Hepatocyte (in vitro differentiated cells): ENCODE measurements at regions not wholly inside any gene's neighbourhood (a gene's known extent, or its start where the extent isn't known, plus 50 kb on each side); places are given as distances from the start of the nearest gene placed in this dataset.
A peak's percentile ranks its signal among the peaks of the same experiment; 100 is the strongest.

Experiments used
- DNase-seq: peaks from one replicate; pipeline ENCODE4 v3.0.0-alpha.2; 2016; ENCODE audit warnings: low spot score
- H2AFZ ChIP-seq: fragments of 200-600 bp; sonication (generic); 2 replicates; pipeline ENCODE4 v1.6.0; 2016; ENCODE audit warnings: antibody characterized with exemption, mild to moderate bottlenecking
- H3K27ac ChIP-seq: fragments of 200-600 bp; sonication (generic); 2 replicates; pipeline ENCODE4 v1.5.1; 2016; ENCODE audit warnings: mild to moderate bottlenecking
- H3K27me3 ChIP-seq: fragments of 200-600 bp; sonication (generic); 2 replicates; pipeline ENCODE4 v1.6.1; 2016
- H3K36me3 ChIP-seq: fragments of 200-600 bp; sonication (generic); replicated peaks from 2 replicates; pipeline ENCODE4 v1.5.1; 2016; ENCODE audit warnings: low read depth; ENCODE audit not compliant: insufficient read depth
- H3K4me1 ChIP-seq: fragments of 200-600 bp; sonication (generic); 2 replicates; pipeline ENCODE4 v1.5.1; 2016; ENCODE audit warnings: mild to moderate bottlenecking, moderate library complexity; ENCODE audit not compliant: insufficient read depth
- H3K4me2 ChIP-seq: fragments of 200-600 bp; sonication (generic); 2 replicates; pipeline ENCODE4 v1.6.0; 2016
- H3K4me3 ChIP-seq: fragments of 200-600 bp; sonication (generic); 2 replicates; pipeline ENCODE4 v1.5.1; 2016; ENCODE audit warnings: mild to moderate bottlenecking
- H3K79me2 ChIP-seq: fragments of 200-600 bp; sonication (generic); 2 replicates; pipeline ENCODE4 v1.6.0; 2017; ENCODE audit warnings: mild to moderate bottlenecking
- H3K9me2 ChIP-seq: fragments of 200-600 bp; sonication (generic); replicated peaks from 2 replicates; pipeline ENCODE4 v1.6.0; 2017; ENCODE audit warnings: mild to moderate bottlenecking; ENCODE audit not compliant: insufficient read depth
- H3K9me3 ChIP-seq: fragments of 200-600 bp; sonication (generic); 2 replicates; pipeline ENCODE4 v1.5.1; 2016; ENCODE audit warnings: low read depth, mild to moderate bottlenecking
- H4K20me1 ChIP-seq: fragments of 200-600 bp; sonication (generic); 2 replicates; pipeline ENCODE4 v1.6.0; 2016; ENCODE audit warnings: mild to moderate bottlenecking; ENCODE audit not compliant: insufficient read depth, poor library complexity, severe bottlenecking
- CTCF ChIP-seq: fragments of 200-600 bp; sonication (generic); IDR thresholded peaks from 2 replicates; pipeline ENCODE4 v1.5.1; 2016; ENCODE audit warnings: antibody characterized with exemption, mild to moderate bottlenecking; ENCODE audit not compliant: poor library complexity
- EZH2 ChIP-seq: fragments of 200-600 bp; sonication (generic); IDR thresholded peaks from 2 replicates; pipeline ENCODE4 v1.6.1; 2016; ENCODE audit warnings: antibody characterized with exemption, mild to moderate bottlenecking, borderline replicate concordance
- EZH2phosphoT487 ChIP-seq: fragments of 200-600 bp; sonication (generic); IDR thresholded peaks from one replicate; pipeline ENCODE4 v1.6.1; 2018; ENCODE audit warnings: antibody characterized with exemption, mild to moderate bottlenecking, low read depth, moderate library complexity; ENCODE audit not compliant: unreplicated experiment, severe bottlenecking
- WGBS: methylation state at CpG from one replicate; pipeline ENCODE4 v1.1.6; 2016; ENCODE audit warnings: low lambda C conversion rate; ENCODE audit errors: missing lambda C conversion rate; 5-methylcytosine and 5-hydroxymethylcytosine counted together

GRCh38 chr7:41886262-41886900 lies 183.5 kb upstream of the INHBA start:
- H3K9me2 ChIP-seq = no peaks in the 10 kb centered on the region
- no peaks in the 10 kb centered on the region for H4K20me1 ChIP-seq
- H3K4me1 ChIP-seq = peaks cover 27% of the 10 kb centered on the region
- 51% methylated on average over 6 of the region's 6 CpGs for WGBS
- peak overlapping the region; percentile 54 for H3K4me2 ChIP-seq
- TF ChIP-seq CTCF = no peak
- DNase-seq = peak; percentile 63
- peak overlapping the region; percentile 66 for H3K27ac ChIP-seq
- H3K9me3 ChIP-seq = no peaks in the 10 kb centered on the region
- no peak overlapping the region for H3K4me3 ChIP-seq
- H2AFZ ChIP-seq = no peak overlapping the region
- H3K27me3 ChIP-seq = no peaks in the 10 kb centered on the region
- no peaks in the 10 kb centered on the region for H3K36me3 ChIP-seq
- no peaks in the 10 kb centered on the region for H3K79me2 ChIP-seq

GRCh38 chr7:41885748-41886147 lies 182.9 kb upstream of the INHBA start:
- DNase-seq = no peak
- Histone ChIP-seq H3K27me3 (no peaks in the 10 kb centered on the region), H3K79me2 (no peaks in the 10 kb centered on the region), H3K9me3 (no peaks in the 10 kb centered on the region), H3K4me3 (no peak overlapping the region), H3K9me2 (no peaks in the 10 kb centered on the region), H3K4me1 (peaks cover 22% of the 10 kb centered on the region), H3K36me3 (no peaks in the 10 kb centered on the region), H3K4me2 (peak overlapping the region; percentile 54), H4K20me1 (no peaks in the 10 kb centered on the region), H2AFZ (no peak overlapping the region), H3K27ac (peak overlapping the region; percentile 66)
- TF ChIP-seq EZH2 (no peak), CTCF (no peak), EZH2phosphoT487 (no peak)
- WGBS = 56% methylated on average over 6 of the region's 6 CpGs

GRCh38 chr7:41885078-41885477 lies 182.2 kb upstream of the INHBA start:
- no peak overlapping the region for H3K27ac ChIP-seq
- no peaks in the 10 kb centered on the region for H4K20me1 ChIP-seq
- no peak for DNase-seq
- TF ChIP-seq EZH2phosphoT487 = no peak
- TF ChIP-seq EZH2 = no peak
- no peak for TF ChIP-seq CTCF
- no peaks in the 10 kb centered on the region for H3K79me2 ChIP-seq
- H3K27me3 ChIP-seq = no peaks in the 10 kb centered on the region
- no peaks in the 10 kb centered on the region for H3K36me3 ChIP-seq
- peaks cover 21% of the 10 kb centered on the region for H3K4me1 ChIP-seq
- no peaks in the 10 kb centered on the region for H3K9me2 ChIP-seq
- no peak overlapping the region for H2AFZ ChIP-seq
- no peak overlapping the region for H3K4me3 ChIP-seq
- no peak overlapping the region for H3K4me2 ChIP-seq
- no peaks in the 10 kb centered on the region for H3K9me3 ChIP-seq
